M059J (cell line): ENCODE measurements at regions not wholly inside any gene's neighbourhood (a gene's known extent, or its start where the extent isn't known, plus 50 kb on each side); places are given as distances from the start of the nearest gene placed in this dataset.

Experiments
- DNase-seq: peaks from one replicate; pipeline ENCODE4 v3.0.0-alpha.2; 2012; ENCODE audit warnings: low read depth

DNA sequence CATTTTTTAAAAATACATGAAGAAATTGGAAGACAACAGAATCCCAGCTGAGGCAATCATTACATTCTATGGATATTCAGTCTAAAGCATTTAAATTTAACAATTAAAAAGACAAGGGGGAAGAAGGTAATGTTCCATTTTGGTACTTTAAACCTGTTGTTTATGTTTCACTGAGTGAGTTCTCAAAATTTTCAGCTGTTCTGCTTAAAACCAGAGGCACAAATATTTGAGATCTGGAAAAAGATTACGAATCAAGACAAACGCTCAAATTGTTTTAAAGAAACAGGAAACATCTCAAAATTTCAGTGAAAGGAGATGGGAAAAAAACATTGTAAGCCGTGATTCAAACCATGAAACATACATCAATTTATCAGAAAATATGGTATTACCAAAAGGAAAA, 656.2 kb upstream of the CHAC2 start:
- no peak for DNase-seq

- no peak for DNase-seq
These were observed 656.6 kb upstream of the CHAC2 start for GRCh38 chr2:53111004-53111403.

DNA sequence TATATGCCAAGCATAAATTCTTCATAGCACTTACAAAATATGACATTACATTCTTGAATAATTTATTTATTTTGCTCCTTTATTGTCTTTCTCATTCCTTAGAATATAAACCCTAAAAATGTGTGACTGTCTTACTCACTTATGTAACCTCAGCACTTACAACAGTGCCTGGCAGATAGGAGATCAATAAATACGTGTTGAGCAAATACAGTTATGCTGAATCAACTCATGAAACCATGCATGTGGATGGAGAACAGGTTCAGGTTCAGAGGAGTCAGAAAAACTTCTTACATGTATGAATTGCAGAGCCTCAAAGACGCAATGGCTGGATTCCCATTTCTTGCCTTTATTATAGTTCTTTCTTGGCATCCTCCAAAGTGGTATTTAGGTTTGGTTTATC, 659.4 kb upstream of the CHAC2 start:
- DNase-seq: no peak

DNA sequence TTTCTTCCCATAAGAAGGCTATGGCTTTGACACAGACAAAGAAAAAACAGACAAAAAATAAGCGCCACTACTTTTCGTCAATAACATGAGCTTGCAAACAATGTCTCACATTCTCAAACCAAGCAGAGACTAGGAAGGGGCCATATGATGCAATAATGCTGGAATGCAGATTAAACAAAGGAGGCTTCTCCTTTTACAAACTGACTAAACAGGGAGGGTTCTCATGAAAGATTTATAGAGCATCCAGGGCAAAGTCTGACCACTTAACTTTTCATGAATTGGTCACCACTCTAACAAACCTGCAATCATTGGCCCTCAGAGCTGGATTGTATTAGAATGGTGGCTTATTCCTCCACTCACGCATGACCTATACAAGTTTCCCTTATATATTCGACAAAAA, 663.3 kb upstream of the CHAC2 start:
- DNase-seq: peak; percentile 75

DNA sequence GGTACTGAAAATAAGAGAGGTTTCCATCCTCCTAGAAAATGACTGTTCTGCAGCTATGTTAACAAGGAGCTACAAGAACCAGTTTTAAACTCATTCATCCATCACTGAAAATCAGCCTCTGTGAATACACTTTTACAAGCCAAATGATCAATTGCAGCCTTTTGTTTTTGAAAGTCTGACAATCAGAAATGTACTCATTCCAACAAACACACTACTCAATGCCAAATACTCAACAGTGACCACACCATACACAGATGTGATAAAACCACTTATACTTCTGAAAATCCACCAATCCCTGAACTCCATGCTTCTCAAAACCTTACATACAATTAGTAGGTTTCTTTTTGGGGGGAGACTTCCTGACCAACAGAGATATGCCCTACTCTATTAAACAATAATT, 663.9 kb upstream of the CHAC2 start:
- DNase-seq: no peak

DNA sequence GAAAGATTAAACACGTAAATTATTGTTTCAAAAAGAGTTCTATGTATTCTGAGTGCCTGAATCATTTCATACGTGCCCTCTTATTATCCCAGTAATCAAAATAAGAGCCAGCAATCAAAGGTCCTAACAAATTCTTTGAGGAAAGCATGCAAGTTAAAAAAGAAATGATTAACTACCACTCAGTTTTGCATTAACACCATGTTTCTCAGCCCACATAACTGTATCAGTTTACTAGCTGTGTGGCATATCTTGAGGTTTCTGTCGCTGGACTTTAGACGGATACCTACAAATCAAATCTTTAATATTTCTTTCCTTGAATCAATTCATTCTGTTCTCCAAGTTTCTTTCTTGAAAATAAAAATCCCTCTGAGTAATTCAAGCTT, 668.9 kb upstream of the CHAC2 start:
- no peak for DNase-seq

GRCh38 chr2:53096351-53096750, 671.3 kb upstream of the CHAC2 start:
- DNase-seq: no peak

GRCh38 chr2:53095664-53096063, 671.9 kb upstream of the CHAC2 start:
- no peak for DNase-seq

DNA sequence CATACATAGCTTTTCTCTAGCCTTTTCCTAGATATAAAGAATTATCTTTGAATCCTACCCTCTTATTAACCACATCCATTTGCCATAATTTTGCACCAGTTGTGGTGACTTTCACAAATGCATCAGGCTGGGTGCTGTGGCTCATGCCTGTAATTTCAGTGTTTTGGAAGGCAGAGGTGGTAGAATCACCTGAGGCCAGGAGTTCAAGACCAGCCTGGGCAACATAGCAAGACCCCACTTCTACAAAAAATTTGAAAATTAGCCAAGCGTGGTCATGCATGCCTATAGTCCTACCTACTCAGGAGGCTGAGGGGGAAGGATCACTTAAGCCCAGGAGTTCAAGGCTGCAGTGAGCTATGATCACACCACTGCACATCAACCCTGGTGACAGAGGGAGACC, 672.4 kb upstream of the CHAC2 start:
- DNase-seq: no peak

DNA sequence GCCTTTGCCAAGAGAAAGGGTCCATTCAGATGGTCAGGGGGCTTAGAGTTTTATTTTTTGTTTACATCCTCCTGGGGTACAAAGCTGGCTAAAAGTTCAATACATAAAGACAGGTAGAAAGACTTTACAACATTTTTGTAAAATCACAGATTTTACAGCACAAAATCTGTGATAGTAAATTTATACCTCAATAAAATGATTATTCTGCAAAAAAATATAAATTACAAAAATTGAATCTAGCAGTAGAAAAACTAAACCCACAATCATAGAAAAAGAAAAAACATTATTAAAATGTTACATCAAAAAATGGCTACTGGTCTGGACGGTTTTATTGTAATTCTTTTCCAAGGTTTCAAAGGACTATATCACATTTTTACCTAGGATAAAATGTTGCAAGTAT, 674.2 kb upstream of the CHAC2 start:
- no peak for DNase-seq

DNA sequence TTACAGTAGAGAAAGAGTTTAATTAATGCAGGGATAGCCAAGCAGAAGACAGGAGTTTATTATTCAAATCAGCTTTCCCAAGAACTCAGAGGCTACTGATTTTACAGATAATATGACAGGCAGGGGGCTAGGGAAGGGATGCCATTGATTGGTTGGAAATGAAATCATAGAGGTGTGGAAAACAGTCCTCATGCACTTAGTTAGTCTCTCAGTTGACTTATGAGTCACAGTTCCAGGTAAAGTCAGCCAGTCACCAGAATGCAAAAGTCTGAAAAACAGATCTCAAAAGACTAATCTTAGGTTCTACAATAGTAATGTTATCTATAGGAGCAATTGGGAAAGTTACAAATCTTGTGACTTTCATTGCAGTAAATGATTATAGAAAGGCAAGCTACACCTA, 676.4 kb upstream of the CHAC2 start:
- no peak for DNase-seq

GRCh38 chr2:53087874-53088461, 679.6 kb upstream of the CHAC2 start:
- DNase-seq: no peak

- DNase-seq: peak; percentile 34
These were observed 680.2 kb upstream of the CHAC2 start for GRCh38 chr2:53087262-53087873.

GRCh38 chr2:53077413-53077812, 690.2 kb upstream of the CHAC2 start:
- DNase-seq: no peak

DNA sequence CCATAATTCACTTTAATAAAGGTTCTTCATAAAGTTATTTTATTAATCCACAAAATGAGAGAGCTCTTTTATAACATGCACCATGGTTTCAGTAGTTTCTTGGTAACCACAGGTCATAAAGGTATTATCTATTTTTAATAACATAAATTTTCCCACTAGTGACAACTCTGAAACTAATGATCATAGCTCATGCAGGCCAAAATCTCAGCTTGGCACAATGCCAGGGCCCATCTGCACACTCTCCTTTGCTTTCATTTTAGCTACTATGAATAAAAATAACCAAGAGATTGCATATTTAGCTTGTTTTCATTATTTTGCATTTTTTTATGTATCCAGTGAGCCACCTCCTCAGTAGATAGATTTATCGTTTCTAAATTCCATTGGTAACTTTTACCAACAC, 691.8 kb upstream of the CHAC2 start:
- no peak for DNase-seq

- DNase-seq: no peak
These were observed 700.1 kb upstream of the CHAC2 start for GRCh38 chr2:53067533-53067932.

- DNase-seq: no peak
These were observed 700.5 kb upstream of the CHAC2 start for GRCh38 chr2:53067056-53067455.

DNA sequence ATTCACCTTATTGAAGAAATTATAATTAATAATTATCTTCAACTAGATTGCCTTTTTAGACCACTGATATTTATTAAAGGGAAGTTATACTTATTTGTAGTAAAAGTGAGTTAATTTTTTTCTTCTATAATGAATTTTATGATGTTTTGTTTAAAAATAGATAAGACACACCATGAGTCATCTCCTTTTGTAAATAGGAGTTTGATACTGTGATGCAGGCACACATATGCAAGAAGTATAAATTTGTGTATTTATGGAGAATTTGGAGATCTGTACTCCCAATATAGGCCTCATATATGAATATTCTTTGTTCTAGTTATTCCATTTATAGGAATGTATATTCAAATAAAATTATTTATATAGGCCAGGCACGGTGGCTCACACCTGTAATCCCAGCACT, 703.5 kb upstream of the CHAC2 start:
- no peak for DNase-seq

- DNase-seq: peak; percentile 40
These were observed 709.1 kb upstream of the CHAC2 start for GRCh38 chr2:53058526-53058925.

- DNase-seq: no peak
These were observed 713.7 kb upstream of the CHAC2 start for GRCh38 chr2:53053937-53054336.

DNA sequence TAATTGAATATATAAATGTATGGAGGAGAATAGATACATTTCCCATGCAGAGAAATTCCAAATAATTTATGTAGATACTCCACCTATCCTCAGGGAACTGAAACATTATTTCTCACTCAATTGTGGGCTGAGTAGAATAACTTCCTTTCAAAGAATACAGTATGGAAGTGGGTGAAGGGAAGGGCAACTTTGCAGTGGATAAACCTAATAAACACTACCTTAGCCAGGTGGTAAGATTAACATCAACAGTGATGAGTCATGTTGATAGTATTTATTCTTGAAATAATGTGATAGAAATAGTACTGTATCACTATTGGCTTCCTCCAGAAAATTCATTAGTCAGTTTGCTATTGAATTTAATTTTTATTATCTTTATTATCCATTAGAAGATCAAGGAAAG, 716.4 kb upstream of the CHAC2 start:
- DNase-seq: no peak

DNA sequence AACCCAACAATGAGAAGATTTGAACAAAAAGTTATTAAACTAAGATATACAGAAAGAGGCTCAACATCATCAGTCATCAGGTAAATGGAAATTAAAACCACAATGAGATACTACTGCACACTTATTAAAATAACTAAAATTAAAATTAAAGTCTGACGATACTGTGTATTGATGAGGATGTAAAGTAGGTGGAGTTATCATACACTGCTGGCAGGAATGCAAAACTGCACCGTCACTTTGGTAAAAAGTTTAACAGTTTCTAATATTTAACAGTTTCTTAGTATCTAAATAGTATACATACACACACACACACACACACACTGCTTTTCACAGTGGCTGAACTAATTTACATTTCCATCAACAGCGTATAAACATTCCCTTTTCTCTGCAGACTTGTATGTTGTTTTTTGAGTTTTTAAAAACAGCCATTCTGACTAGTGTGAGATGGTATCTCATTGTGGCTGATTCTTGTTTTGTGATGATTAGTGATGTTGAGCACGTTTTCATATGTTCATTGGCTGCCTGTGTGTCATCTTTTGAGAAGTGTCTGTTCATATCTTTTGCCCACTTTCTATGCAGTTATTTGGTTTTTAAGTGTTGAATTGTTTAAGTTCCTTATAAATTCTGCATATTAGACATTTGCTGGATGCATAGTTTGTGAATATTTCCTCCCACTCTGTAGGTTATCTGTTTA, 726.9 kb upstream of the CHAC2 start:
- no peak for DNase-seq

DNA sequence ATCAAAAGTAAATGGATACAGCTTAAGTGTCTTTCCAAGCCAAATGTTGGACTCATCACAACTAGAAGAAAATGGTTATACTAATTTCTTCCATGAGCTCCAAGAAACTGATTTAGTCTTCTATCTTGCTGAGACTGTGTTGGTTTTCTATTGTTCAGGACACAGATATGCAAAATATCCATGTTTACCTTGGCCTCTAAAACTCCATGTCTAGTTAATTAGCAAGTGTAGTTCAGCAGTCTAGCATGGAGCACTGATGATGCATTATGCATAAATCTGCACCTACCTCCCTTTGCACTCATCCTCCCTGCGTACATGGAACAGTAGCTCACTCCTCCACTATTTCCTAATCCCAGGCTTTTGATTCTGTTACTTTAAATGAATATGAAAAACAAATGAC, 731.4 kb upstream of the CHAC2 start:
- DNase-seq: peak; percentile 67

GRCh38 chr2:53035153-53035552, 732.5 kb upstream of the CHAC2 start:
- DNase-seq: no peak
